Peyer's patch (tissue), 4 donors: ENCODE measurements at regions not wholly inside any gene's neighbourhood (a gene's known extent, or its start where the extent isn't known, plus 50 kb on each side); places are given as distances from the start of the nearest gene placed in this dataset.

ENCODE experiments used
- CTCF ChIP-seq, 6 experiments: fragments of 450-650 bp in 4 of 6; fragments of 200-600 bp in 2 of 6; sonication (generic) in 1 of 6; IDR thresholded peaks; one replicate each; pipeline ENCODE4 v1.5.1; 2017 to 2019; ENCODE audit warnings: antibody characterized with exemption in 6 of 6, mild to moderate bottlenecking in 3 of 6, moderate library complexity in 1 of 6
- POLR2A ChIP-seq, 2 donors: fragments of 450-650 bp; IDR thresholded peaks; one replicate each; pipeline ENCODE4 v1.5.1; 2017; ENCODE audit warnings: antibody characterized with exemption in 2 of 2, mild to moderate bottlenecking in 2 of 2, moderate library complexity in 2 of 2

- TF ChIP-seq POLR2A (IDR thresholded peaks at IDR 0.05) (no peak), CTCF (IDR thresholded peaks at IDR 0.05) (no peak)
These were observed 202.7 kb upstream of the SPRY1 start for GRCh38 chr4:123193802-123194367.
